GM10248 (cell line): ENCODE measurements at regions not wholly inside any gene's neighbourhood (a gene's known extent, or its start where the extent isn't known, plus 50 kb on each side); places are given as distances from the start of the nearest gene placed in this dataset.

Source experiments
- CTCF ChIA-PET: fragments of 300-600 bp; sonication (Branson Sonifier 250); formaldehyde crosslinking; extraction: SDS; loops from one replicate; lab custom pipeline; 2021; ENCODE audit warnings: antibody characterized with exemption; lab: Yijun Ruan, JAX
- POLR2A ChIA-PET: fragments of 350-650 bp; sonication (Branson Sonifier 250); formaldehyde crosslinking; extraction: SDS; loops from one replicate; lab custom pipeline; 2020; ENCODE audit warnings: antibody characterized with exemption; lab: Yijun Ruan, JAX
- DNase-seq: peaks from one replicate; pipeline ENCODE4 v3.0.0; 2012; ENCODE audit errors: extremely low spot score
- TF ChIP-seq, protein P1 (sequence below): IDR thresholded peaks from 2 replicates; pipeline ENCODE4 v1.5.1; 2012; ENCODE audit warnings: mild to moderate bottlenecking, low read depth; ENCODE audit errors: extremely low read depth, missing control alignments, control extremely low read depth

DNA sequence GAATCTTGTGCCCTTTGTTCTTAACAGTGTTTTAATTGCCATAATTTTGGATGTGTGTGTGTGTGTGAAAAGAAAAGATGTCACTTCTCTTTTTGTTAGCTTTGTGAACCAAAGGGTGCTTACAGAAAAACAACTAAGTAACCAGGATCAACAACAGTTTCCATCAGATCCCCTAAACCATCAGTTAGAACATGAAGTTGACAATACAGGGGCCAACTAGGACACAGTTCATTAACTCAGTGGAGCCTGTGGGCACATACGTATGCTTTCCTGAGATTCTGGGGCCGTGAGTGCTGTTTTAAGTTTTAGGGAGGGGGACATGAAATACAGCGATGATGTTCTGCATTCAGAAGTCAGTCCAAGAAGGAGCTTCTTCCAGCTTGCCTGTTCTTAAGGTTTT, 133.6 kb downstream of the TLR5 start:
- TF ChIP-seq, protein P1, sequence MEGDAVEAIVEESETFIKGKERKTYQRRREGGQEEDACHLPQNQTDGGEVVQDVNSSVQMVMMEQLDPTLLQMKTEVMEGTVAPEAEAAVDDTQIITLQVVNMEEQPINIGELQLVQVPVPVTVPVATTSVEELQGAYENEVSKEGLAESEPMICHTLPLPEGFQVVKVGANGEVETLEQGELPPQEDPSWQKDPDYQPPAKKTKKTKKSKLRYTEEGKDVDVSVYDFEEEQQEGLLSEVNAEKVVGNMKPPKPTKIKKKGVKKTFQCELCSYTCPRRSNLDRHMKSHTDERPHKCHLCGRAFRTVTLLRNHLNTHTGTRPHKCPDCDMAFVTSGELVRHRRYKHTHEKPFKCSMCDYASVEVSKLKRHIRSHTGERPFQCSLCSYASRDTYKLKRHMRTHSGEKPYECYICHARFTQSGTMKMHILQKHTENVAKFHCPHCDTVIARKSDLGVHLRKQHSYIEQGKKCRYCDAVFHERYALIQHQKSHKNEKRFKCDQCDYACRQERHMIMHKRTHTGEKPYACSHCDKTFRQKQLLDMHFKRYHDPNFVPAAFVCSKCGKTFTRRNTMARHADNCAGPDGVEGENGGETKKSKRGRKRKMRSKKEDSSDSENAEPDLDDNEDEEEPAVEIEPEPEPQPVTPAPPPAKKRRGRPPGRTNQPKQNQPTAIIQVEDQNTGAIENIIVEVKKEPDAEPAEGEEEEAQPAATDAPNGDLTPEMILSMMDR, result no peak
- no peak for DNase-seq
- ChIA-PET CTCF (no interaction called here), POLR2A (no interaction called here)

DNA sequence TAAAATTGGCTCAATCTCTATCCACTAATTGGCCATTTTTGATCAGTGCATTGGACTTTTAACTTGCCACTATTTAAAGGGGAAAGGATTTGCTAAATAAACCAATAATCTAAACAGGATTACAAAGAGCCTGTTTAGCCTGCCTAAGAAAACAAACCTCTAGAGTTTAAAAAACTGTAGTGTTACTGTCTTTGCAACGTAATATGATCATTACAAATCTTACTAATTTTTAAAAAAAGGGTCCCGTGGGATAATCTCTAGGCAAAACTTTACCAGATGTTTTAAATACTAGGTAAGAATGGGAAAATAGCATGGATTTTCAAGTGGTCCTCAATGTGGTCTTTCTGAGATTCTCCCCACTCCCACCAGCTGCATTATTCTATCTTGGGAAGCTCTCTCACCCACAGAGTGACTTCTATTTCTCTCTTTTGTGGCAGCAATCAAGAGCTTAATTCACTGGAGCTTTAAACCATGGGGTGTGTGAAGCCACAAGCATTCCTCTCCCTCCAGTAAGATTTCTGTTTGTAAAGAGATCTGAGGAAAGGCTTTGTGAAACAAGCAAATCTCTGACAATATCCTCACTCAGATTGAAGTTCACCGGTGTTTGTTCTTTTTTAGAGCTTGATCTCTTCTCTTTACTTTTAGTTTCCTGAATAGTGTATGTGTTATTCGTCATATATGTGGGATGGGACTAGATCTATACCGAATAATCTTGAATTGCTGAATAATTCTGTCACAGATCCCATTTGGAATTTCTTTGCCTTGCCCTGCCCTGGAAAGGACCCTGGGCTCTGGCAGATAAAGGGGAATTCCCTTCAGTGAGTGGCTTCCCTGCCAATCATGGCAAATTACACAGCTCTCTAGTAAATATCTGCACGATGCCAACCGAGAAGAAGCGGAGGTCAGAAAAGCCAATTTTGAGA, 132.2 kb downstream of the TLR5 start:
- TF ChIP-seq, protein P1, result no peak
- no peak for DNase-seq
- POLR2A ChIA-PET, result no interaction called here
- CTCF ChIA-PET, result interaction anchor here (0.7 kb wide), 1 partner anchor 14 kb away, joined by 3 read pairs; no protein-coding TSS in a partner anchor

DNA sequence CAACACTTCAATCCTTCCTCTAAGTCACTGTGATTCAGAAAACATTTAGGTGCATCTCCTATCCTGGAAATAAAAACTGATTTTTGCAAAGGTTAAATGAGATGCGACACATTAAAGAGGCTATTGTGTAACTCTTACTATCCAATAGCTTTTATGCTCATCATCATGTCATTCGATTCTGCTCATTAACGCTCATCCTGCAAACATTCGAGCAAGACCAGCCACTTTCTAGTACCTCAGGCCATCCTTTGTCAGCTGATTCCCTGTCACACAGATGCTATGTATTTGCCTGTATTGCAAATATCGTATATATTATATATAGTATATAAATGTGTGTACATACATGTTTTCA, 131.6 kb downstream of the TLR5 start:
- TF ChIP-seq, protein P1, result no peak
- POLR2A ChIA-PET, result no interaction called here
- DNase-seq, result no peak
- CTCF ChIA-PET, result no interaction called here

DNA sequence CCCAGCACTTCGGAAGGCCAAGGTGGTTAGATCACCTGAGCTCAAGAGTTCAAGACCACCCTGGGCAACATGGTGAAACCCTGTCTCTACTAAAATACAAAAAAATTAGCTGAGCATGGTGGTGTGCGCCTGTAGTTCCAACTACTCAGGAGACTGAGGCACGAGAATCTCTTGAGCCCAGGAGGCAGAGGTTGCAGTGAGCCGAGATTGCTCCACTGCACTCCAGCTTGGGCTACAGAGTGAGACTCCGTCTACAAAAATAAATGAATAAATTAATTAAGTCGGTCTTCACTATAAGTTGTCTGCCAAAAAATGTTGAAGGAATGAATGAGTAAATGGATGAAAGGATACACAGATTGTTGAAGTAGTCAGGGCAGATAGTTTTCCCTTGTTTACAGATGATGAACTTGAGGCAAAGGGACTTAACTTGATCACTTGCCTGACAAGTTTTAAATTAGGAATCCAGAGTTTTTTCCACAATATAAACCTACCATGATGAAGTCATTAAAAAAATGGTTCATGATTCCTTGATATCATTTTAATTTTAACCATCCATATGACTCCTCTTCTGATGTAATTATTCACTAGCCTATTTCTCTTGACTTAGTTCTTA, 130.8 kb downstream of the TLR5 start:
- CTCF ChIA-PET, result no interaction called here
- POLR2A ChIA-PET, result no interaction called here
- TF ChIP-seq, protein P1, result no peak
- no peak for DNase-seq

DNA sequence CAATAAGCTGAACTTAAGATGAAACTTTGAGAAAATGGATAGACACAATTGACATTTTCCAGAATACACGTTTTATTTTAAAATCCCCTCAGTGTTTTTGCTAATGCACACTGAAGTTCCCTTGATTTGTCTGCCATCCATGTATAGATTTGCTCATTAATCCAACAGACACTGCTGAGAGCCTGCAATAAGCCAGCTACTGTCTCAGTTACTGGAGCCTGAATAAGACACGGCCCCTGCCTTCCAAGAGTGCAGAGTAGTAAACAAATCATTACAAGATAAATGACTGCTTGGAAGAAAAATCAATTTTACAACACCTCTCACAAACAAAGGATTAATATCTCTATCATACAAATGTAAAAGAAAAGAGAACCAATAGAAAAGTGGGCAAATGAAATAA, 130.1 kb downstream of the TLR5 start:
- DNase-seq, result no peak
- TF ChIP-seq, protein P1, result no peak
- ChIA-PET POLR2A (no interaction called here), CTCF (no interaction called here)

DNA sequence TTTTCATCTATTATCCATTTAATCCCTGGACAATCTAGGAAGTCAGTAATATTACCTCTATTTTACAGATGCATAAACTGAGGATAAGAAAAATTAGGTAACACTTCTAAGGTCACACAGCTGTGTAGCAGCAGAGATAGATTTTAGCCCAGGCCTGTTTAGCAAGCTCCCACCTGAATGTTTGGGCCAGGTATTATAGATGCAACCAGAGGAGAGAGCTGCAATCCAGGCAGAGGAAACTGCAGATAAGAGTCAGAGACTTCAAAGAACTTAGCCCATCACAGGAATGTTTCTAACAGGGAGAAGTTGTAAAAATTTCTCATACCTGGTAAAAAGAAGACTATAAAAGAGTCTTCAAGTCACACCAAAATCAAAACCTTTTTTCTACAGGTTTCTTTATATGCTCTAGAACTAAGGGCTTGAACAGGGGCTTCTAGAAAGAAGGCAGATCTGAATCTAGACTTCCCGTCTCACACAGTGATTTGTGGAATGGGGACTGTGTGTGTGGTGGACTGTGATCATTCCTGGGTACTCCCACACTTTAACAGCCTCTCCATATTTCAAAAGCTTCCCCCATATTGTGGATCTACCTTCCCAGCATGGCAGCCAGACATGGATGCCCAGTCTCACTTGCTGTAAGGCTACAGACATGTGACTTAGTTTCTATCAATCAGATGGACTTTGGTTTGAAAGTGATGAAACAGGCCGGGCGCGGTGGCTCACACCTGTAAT, 128.7 kb downstream of the TLR5 start:
- POLR2A ChIA-PET, result no interaction called here
- TF ChIP-seq, protein P1, result no peak
- DNase-seq, result no peak
- CTCF ChIA-PET, result interaction anchor here (1.2 kb wide), 1 partner anchor 559 kb away, joined by 3 read pairs; no protein-coding TSS in a partner anchor
